Midbrain (tissue), 1 donor: ENCODE measurements at regions not wholly inside any gene's neighbourhood (a gene's known extent, or its start where the extent isn't known, plus 50 kb on each side); places are given as distances from the start of the nearest gene placed in this dataset.
"Not testable (repeated sequence)": the region's sequence is repeated elsewhere in the genome, so short reads cannot be mapped to it uniquely, and the experiment has no call there.

Source experiments
- DNase-seq: peaks from one replicate; lab custom pipeline; 2025; lab: John Stamatoyannopoulos, UW

DNA sequence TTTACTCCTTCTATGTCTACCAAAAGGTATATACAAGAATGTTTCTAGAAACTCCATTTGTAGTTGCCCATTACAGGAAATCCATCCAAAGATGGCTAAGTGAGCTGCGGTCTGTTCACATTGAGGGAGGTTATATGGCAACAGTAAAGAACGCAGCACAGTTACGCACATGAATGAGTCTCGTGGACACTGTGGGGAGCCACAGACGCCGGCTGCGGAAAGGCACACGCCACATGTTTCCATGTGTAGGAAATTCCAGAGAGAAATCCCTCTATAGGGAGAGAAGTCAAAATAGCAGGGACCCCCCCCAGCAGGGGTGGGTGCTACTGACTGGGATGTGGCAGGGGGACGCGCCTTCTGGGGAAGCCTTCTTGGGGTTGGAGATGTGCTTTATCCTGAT, 139.0 kb upstream of the NCOR2 start:
- DNase-seq: no peak

DNA sequence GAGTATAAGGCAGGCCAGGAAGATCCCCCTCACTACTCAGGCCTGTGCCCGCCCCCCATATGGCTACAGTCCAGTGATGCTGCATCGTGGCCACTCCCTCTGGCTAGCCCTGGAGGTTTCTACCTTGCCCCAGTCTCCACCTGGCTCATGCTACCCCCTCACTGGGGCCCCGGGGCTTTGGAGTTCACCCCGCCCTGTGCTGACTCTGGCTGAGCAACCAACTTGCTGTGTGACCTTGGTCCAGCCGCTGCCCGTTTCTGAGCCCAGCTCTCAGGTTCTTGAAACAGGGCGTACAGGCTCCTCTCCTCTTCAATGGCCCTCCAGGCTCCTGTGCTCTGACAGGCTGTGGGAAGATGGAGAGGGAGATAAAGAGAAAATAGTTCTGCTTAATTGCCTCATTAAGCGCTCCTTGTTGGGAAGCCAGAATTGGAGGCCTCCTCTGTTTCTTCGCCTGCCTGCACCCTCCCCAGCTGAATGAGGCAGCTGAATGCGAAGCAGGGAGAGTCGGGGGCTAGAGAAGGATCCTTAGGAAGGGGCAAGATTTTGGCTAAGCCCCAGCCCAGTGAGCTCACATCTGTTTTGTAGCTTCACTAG, 138.2 kb upstream of the NCOR2 start:
- DNase-seq: no peak

DNA sequence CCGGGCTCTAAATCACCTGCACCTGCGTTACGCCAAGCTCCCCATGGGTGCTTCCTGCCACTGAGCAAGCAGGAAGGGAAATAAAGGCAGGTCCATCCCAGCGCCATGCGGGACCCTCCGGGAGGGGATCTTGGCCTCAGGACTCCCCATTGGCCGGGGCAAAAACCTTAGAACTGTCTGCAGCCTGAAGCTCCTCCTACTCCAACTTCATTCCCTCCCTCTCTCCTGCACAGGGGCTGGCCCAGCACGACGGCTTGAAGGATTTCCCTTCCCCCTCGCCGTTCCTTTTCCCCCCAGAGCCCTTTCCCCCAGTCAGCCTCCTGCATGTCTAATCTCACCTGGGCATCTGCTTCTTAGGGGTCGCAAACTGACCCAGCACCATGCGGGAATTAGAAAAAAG, 137.2 kb upstream of the NCOR2 start:
- DNase-seq: no peak

DNA sequence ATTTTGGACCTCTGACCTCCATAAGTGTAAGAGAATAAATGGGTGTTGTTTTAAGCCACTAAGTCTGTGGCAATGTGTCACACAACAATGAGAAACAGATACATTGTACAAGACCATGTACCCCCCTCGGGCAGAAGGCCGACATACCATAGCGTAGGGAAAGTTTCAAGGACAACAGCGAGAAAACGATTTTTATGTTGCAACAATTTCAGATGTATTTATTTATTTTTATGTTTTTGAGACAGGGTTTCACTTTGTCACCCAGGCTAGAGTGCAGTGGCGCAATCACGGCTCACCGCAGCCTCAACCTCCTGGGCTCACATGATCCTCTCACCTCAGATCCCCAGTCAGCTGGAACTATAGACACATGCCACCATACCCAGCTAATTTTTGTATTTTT, 136.4 kb upstream of the NCOR2 start:
- DNase-seq: no peak

DNA sequence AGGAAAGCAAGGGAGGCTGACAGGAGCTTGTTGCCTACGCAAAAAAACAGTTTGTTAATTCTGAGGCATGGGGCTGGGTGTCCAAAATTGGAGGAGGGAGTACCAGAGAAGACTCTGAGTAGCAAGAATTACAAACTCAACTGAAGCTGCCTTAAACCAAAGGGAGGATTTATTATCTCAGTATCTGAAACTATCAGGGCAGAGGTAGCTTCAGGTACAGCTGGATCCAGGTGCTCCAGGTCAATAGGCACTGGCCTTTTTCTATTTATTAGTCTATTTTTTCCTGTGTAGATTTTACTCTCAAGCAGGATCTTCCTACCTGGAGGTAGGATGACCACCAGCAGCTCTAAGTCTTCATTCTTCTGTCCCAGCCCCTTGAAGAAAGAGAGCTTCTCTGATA, 135.3 kb upstream of the NCOR2 start:
- DNase-seq: no peak

DNA sequence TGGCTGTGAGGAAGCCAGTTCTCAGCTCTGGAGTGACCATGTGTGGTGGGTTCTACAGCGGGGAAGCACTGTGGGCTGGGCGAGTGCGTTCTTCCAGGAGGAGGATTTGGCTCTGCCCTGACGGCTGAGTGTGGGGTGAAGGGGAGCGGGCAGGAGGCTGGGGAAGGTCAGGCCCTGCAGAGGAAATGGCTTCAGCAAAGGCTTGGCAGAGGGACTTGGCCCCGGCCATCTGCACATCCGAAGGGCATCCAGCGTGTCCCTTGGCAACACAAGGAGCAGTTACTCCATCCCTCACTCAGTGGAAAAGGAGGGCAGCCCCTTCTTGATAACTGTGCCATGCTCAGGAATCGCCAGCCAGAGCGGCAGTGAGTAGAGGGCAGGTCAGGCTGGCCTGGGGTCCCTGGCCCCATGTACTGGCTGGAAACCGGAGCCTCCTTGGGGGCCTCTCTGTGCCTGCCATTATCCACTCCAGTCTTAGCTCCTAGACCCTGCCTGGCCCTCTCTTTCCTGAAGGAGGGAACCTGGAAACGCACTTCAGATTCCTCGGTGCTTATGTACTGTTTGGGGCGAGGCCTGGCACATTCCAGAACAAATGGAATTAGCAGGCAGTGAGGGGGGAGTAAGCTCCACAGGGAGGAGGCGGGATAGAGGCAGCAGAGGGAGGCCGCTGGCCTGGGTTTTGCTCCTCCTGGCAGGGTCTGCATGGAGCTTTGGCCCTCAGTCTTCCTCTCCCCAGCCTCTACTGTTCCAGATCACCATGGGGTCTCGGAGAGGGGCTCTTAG, 133.6 kb upstream of the NCOR2 start:
- no peak for DNase-seq

DNA sequence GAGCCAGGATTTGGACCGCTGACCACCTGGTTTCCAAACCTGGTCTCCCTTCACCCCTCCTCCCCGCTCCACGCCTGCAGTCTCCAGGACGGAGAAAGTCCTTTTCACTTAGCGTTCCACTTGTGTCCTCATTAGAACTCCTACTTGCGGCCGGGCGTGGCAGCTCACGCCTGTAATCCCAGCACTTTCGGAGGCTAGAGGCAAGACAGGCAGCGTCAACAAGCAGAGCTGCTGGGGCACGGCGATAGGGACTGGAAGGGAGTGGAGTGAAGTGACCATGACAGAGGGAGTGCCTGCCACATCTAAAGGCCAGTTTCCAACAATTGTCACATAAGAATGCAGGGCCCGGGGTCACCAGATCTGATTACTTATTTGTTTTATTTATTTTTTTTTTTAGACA, 132.5 kb upstream of the NCOR2 start:
- no peak for DNase-seq

DNA sequence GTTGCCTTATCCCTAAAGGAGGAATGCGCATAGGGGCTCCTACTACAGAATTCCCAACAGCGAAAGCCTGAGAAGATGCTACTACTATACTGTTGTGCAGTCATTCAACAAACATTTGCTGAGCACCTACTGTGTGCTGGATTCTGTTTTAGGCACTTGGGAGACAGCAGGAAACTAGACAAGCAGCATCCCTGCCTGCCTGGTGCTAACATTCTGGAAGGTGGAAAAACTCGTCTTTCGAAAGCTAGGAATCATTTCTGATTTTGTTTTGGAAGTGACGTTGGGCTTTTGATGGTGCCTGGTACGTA, 131.5 kb upstream of the NCOR2 start:
- no peak for DNase-seq

DNA sequence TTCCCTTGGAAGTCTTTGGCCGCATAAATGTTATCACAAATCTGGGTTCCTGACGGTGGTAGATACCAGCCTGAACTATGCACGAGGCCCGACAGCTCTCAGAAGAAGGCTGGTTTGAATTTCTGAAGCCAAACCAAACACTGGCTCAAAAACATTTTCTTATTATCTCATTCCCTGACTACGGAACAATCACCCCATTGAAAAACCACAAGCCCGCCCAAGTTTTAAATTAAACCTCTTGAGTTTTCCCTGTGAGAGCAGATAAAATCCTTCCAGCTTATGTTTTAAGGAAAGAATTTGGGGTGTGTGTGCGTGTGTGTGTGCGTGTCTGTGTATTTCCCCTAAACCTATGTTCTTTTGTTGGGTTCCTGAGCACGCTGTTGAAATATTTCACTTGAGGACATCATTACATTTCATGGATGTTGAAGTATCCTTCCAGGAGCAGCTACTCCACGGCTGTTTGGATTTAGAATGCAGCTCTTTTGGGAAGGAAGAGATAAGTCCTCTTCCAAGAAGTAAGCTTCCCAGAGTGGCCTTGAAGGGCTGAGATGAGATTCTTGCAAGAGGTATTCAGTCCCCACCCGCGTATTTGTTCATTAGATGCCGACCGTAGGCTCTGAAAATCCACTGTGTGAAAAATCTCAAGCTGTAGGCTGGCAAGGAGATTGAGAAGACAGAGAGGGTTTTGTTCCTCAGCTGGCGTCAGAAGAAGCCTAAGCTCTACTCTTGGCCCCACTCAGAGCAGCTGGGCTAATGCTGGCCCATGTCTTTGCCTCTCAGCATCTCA, 131.0 kb upstream of the NCOR2 start:
- DNase-seq: peak; percentile 57

DNA sequence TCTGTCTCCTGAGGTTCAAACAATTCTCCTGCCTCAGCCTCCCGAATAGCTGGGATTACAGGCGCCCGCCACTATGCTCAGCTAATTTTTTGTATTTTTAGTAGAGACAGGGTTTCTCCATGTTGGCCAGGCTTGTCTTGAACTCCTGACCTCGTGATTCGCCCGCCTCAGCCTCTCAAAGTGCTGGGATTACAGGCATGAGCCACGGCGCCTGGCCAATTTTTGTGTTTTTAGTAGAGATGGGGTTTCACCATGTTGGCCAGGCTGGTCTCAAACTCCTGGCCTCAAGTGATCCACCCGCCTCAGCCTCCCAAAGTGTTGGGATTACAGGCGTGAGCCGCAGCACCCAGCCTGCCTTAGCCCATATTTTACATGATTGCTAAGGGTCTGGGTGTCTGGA, 130.3 kb upstream of the NCOR2 start:
- not testable (repeated sequence) for DNase-seq

DNA sequence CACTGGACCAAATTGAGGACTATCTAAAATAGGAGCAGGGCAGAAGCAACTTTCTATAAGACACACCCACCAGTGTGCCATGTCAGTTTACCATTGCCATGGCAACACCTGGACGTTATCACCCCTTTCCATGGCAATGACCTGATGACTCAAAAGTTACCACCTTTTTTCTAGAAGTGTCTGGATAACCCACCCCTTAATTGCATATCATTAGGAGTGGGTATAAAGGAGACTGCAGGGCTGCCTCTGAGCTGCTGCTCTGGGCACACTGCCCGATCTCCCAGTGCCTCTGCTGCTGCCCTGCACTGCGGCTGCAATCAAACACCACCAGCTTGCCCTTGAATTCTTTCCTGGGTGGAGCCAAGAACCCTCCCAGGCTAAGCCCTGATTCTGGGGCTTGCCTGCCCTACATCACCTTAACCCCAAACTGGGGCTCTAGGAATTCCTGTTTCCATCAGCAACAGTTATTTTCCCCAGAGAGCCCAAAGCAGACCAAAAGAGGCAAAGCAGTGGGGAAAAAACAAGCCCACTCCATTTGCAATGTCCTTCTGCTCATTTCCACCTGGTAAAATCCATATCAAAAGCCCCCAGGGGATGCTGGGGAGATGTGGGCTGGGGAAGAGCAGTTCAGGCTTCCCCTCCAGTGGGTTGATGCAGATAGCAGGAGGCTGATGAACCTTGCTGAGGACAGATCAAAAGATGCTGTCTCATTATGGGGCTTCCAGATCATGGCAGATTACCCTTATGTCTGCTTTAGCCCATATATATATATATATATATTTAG, 129.5 kb upstream of the NCOR2 start:
- no peak for DNase-seq

DNA sequence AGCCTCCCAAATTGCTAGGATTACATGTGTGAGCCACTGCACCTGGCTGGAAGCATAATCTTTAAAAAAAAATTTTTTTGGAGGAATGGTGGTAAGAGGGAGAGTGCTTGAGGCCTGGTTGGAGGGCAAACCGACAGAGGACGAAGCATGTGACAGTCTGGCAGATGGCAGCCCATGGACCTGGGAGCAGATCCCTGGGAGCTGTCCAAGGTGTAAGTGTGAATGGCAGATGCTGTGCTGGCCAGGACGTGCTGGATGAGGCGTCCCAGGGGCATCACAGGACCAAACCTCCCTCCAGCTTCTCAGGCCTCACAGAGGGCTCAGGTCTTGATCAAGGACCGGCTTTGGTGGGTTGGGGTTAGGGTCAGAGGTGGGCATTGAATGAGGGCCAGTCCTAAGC, 128.4 kb upstream of the NCOR2 start:
- DNase-seq: no peak

DNA sequence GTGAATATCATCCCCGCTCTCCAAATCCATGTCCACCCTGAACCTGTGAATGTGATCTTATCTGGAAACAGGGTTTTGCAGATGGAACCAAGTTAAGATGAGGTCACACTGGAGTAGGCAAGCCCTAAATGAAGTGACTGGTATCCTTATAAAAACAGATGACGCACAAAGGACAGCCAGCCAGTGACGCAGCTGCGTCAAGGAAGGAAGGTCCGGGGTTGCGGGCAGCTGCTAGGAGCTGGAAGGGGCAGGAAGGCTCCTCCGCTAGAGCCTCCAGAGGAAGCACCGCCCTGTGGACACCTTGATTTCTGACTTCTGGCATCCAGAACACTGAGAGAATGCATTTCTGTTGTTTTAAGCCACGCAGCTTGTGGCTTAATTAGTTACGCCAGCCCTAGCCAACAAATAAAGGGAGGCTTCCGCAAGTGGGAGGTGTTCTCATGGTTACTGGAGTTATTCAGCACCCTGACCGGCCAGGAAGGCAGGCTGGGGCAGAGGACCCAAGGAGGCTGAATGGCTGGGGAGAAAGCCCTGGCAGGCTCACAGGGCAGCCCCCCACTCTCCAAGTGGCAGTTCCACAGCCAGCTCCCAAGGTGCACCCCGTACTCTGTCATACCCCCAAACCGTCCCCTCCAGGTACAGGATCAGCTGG, 127.6 kb upstream of the NCOR2 start:
- DNase-seq: no peak

DNA sequence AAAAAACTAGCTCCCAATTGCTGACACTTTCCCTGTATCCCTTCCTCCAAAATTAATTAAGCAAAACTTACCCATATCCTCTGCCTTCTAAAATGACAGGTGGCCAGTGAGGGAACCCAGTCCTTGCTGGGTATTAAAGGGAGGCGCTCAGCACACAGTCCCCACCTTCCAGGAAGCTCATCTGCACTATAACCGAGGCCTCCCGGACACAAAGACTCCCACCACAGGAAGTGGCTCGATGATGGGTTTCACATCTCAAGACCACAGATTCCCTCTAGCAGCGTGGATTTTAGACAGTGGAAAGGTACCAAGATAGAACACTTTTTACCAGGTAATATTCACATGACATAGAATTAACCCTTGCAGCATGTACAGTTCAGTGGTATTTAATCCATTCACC, 126.8 kb upstream of the NCOR2 start:
- no peak for DNase-seq

DNA sequence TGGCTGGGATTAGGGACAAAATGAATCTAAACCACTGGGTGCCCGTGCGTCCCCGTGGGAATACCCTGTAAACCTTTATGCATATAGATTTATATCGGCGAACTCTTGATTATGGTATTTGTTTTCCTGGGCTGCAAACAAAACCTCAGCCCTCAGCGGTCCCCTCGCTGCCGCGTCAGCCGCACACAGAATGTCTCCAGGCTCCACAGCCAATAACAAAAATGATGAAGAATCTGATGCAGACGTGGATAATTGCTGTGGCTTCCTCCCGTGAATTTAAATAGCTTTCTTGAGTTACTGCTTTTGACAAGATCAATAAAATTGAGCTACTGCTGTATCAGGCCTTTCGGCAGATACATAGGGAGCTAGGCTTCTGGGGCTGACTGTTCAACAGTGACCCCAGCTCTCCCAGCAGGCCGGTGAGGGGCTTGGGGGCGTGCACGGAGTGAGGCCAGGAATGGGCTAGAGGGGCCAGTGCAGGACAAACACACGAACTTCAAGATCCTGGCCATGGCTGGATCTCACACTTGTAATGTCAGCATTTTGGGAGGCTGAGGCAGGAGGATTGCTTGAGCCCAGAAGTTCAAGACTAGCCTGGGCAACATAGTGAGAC, 125.8 kb upstream of the NCOR2 start:
- DNase-seq: no peak

DNA sequence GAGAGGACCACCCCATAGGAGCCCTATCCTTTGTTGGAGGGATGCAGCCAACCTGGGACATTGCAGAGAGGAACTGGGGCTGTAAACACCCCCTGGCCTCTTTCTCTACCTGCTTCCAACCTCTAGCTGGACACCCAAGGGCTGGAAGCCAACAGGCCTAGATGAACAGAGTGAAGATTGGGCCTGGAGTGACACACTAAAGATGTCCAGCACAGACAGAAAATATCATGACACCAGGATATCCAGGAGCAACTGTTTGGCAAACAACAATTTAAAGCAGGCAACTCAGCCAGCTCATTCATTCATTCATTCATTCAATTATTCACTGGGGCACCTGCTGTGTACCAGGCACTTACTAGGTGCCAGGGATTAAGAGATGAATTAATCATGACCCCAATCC, 125.0 kb upstream of the NCOR2 start:
- no peak for DNase-seq

DNA sequence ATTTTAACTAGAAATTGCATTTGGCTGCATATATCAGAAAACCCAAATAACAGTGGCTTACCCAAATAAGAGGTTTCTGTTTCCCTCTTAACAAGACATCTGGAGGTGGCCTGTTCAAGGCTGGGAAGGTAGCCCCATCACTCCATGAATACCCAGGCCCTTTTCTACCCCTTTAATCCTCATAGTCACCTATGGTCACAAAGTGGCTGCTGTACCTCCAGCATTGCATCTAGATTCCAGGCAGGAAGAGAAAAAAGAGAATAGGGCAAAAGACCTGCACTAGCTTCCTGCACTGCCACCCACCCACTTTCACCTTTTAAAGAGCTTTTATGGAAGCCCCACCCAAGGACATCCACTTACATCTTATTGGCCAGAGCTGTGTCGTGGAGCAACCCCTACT, 124.0 kb upstream of the NCOR2 start:
- no peak for DNase-seq

DNA sequence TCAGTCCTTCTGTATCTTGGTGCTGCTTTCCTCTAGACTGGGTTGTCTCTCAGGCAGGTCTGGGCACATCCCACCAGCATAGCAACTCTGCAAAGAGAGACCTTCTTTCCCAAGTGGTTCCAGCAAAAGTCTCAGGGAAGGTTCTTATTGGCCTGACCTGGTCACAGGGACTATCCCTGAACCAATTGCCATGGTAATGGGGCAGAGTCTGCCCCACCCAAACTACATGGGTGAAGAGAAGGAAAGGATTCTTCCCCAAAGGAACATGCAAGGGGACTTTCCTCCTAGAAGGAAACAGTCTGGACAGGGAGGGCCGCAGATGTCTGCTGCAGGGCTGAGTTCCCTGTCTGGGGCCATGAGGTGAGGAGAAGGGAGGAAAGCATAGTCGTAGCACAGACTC, 122.2 kb upstream of the NCOR2 start:
- DNase-seq: no peak

DNA sequence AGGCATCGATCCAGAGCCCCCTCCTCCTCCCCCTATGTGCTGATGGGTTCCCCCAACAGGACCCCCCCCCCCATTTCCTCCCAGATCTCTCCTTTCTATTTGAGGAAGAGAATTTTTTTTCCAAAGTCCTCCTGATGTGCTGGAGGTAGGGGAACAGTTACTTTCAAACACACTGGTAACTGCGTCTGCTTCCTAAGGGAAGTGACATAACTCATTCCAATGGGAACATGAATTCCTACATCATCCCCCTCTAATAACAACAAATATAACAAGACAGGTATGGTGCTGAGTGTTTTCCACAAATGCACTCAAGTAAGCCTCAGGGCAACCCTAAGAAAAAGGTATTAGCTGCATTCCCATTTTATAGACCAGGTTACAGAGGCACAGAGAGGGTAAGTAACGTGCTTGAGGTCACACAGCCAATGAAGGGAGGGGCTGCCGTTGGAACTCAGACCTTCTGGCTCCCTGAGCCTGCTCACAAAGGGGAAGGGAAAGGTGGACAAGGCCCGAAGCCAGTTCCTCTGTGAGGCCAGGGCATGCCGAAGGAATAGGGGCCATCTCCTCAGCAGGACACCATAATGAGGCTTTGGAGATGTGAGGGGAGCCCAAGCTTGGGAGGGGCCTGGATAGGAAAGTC, 121.1 kb upstream of the NCOR2 start:
- no peak for DNase-seq

DNA sequence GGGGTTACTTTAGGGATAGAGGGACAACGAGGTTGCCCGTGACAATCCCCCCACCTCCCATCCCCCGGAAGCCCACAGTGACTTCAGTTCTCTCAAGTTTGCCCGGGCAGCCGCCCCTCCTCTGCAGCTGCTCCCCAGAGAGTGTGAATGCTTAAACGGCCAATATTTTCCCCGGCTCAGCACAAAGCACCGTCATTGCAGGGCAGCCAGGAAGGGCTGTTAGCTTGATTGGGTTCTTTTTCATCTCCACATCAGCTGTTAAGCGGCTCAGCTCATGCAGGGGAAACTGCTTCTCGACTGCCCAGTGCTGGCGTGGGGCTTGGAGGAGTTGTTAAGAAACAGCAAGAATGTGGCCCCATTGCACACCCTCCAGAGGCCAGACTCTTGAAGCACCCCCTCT, 120.5 kb upstream of the NCOR2 start:
- peak; percentile 52 for DNase-seq
